HCT116 (cell line): ENCODE measurements at regions not wholly inside any gene's neighbourhood (a gene's known extent, or its start where the extent isn't known, plus 50 kb on each side); places are given as distances from the start of the nearest gene placed in this dataset.

Experiments used
- ATAC-seq: fragments of 200-7000 bp; cut with Tn5 transposase; 2 replicates; pipeline ENCODE4 v1.9.1; 2020; ENCODE audit warnings: mild to moderate bottlenecking, moderate library complexity
- BruUV-seq: library from RNA; stranded (reverse); fragments of 400-500 nt; replicated peaks from 2 replicates; lab custom pipeline; 2021; lab: Mats Ljungman, UMichigan
- CTCF ChIA-PET: fragments of 300-600 bp; sonication (Branson Sonifier 250); formaldehyde crosslinking; loops from one replicate; lab custom pipeline; 2021; ENCODE audit warnings: antibody characterized with exemption; lab: Charles Lee
- POLR2A ChIA-PET: fragments of 300-600, 350-600 bp; sonication (Branson Sonifier 250); formaldehyde crosslinking; loops from one replicate; lab custom pipeline; 2021; ENCODE audit warnings: antibody characterized with exemption; lab: Charles Lee
- RAD21 ChIA-PET, 2 experiments: fragments of 300-600 bp; sonication (Branson Sonifier 250); formaldehyde crosslinking; loops; one replicate each; lab custom pipeline; 2023; ENCODE audit warnings: low total read pairs in 2 of 2; ENCODE audit not compliant: uncharacterized antibody in 2 of 2, unreplicated experiment in 2 of 2, low non-redundant PET in 1 of 2; lab: Charles Lee
- DNase-seq: peaks from one replicate; pipeline ENCODE4 v3.0.0-alpha.2; 2010; ENCODE audit warnings: low read depth, low spot score
- H2AFZ ChIP-seq: fragments of 200-600 bp; shearing (Covaris generic), sonication (generic); 2 replicates; pipeline ENCODE4 v1.6.1; 2017; ENCODE audit warnings: low read depth, mixed run types, mixed read lengths, antibody characterized with exemption, low read length; ENCODE audit not compliant: poor library complexity, severe bottlenecking
- H3K27ac ChIP-seq: 2 replicates; pipeline ENCODE4 v1.5.1; 2012; ENCODE audit warnings: low read depth, low read length
- H3K27me3 ChIP-seq: fragments of 200-600 bp; sonication (generic); 2 replicates; pipeline ENCODE4 v1.6.1; 2016; ENCODE audit warnings: mixed run types, low read length, mixed read lengths; ENCODE audit not compliant: insufficient read depth
- H3K36me3 ChIP-seq, 2 experiments: fragments of 200-500 bp in 1 of 2; fragments of 200-600 bp in 1 of 2; sonication (Bioruptor generic) in 1 of 2; sonication (generic) in 1 of 2; 2 replicates each; pipeline versions ENCODE4 v1.5.1 to v1.6.1; 2014 to 2016; ENCODE audit warnings: low read length in 2 of 2, inconsistent platforms in 1 of 2, mixed read lengths in 1 of 2, mixed run types in 1 of 2; ENCODE audit not compliant: insufficient read depth in 2 of 2, control insufficient read depth in 1 of 2
- H3K4me1 ChIP-seq, 2 experiments: fragments of 200-600 bp in 1 of 2; sonication (generic) in 1 of 2; 2 replicates each; pipeline versions ENCODE4 v1.5.1 to v1.6.1; 2012 to 2017; ENCODE audit warnings: low read length in 2 of 2, inconsistent platforms in 1 of 2, mild to moderate bottlenecking in 1 of 2, mixed read lengths in 1 of 2, mixed run types in 1 of 2, moderate library complexity in 1 of 2; ENCODE audit not compliant: insufficient read depth in 2 of 2, control insufficient read depth in 1 of 2
- H3K4me2 ChIP-seq: fragments of 200-600 bp; sonication (generic); 2 replicates; pipeline ENCODE4 v1.6.1; 2017; ENCODE audit warnings: mixed run types, low read length, mixed read lengths
- H3K4me3 ChIP-seq, 2 experiments: fragments of 200-600 bp in 1 of 2; sonication (generic) in 1 of 2; replicated peaks in 1 of 2; 2 replicates each; pipeline ENCODE4 v1.5.1; 2011 to 2016; ENCODE audit warnings: low read length in 2 of 2, control low read depth in 1 of 2, low read depth in 1 of 2, mild to moderate bottlenecking in 1 of 2, mixed read lengths in 1 of 2, mixed run types in 1 of 2
- H3K79me2 ChIP-seq: fragments of 200-600 bp; sonication (generic); 2 replicates; pipeline ENCODE4 v1.6.1; 2017; ENCODE audit warnings: mild to moderate bottlenecking, mixed run types, low read length, moderate library complexity, mixed read lengths; ENCODE audit not compliant: insufficient read depth
- H3K9ac ChIP-seq: fragments of 200-600 bp; sonication (generic); 2 replicates; pipeline ENCODE4 v1.6.1; 2016; ENCODE audit warnings: low read length, mixed read lengths
- H3K9me2 ChIP-seq: fragments of 200-600 bp; sonication (generic), shearing (Covaris generic); 2 replicates; pipeline ENCODE4 v1.6.1; 2017; ENCODE audit warnings: mixed run types, mild to moderate bottlenecking, moderate library complexity; ENCODE audit not compliant: insufficient read depth
- H3K9me3 ChIP-seq, 2 experiments: fragments of 200-500 bp in 1 of 2; fragments of 200-600 bp in 1 of 2; sonication (Bioruptor generic) in 1 of 2; sonication (generic) in 1 of 2; 2 replicates each; pipeline ENCODE4 v1.6.1; 2014 to 2017; ENCODE audit warnings: low read length in 2 of 2, mixed read lengths in 2 of 2, inconsistent platforms in 1 of 2, low read depth in 1 of 2, mild to moderate bottlenecking in 1 of 2, mixed run types in 1 of 2, moderate library complexity in 1 of 2; ENCODE audit not compliant: control insufficient read depth in 1 of 2, insufficient read depth in 1 of 2
- H4K20me1 ChIP-seq: fragments of 200-600 bp; sonication (generic), shearing (Covaris generic); 2 replicates; pipeline ENCODE4 v1.6.1; 2017; ENCODE audit warnings: mixed run types, mild to moderate bottlenecking, moderate library complexity; ENCODE audit not compliant: insufficient read depth
- CBX3 ChIP-seq: IDR thresholded peaks from 2 replicates; pipeline ENCODE4 v1.6.1; 2012; ENCODE audit warnings: low read depth
- CEBPB ChIP-seq: IDR thresholded peaks from 2 replicates; pipeline ENCODE4 v1.6.1; 2012; ENCODE audit warnings: low read depth
- CTCF ChIP-seq, 3 experiments: fragments of 200-600 bp in 1 of 3; sonication (generic) in 1 of 3; IDR thresholded peaks in 2 of 3; conservative IDR thresholded peaks in 1 of 3; 2 replicates each; pipeline ENCODE4 v1.5.1; 2012 to 2017; ENCODE audit warnings: low read depth in 2 of 3, low read length in 2 of 3, antibody characterized with exemption in 1 of 3, borderline replicate concordance in 1 of 3, control low read depth in 1 of 3, mild to moderate bottlenecking in 1 of 3, mixed read lengths in 1 of 3, mixed run types in 1 of 3, moderate library complexity in 1 of 3; ENCODE audit not compliant: insufficient read depth in 1 of 3
- EZH2 ChIP-seq: fragments of 200-600 bp; sonication (generic); IDR thresholded peaks from 2 replicates; pipeline ENCODE4 v1.6.1; 2017; ENCODE audit warnings: antibody characterized with exemption, mixed run types
- RAD21 ChIP-seq: IDR thresholded peaks from 2 replicates; pipeline ENCODE4 v1.6.1; 2012; ENCODE audit warnings: low read depth, mild to moderate bottlenecking
- REST ChIP-seq: IDR thresholded peaks from 2 replicates; pipeline ENCODE4 v1.6.1; 2012; ENCODE audit warnings: low read depth
- YY1 ChIP-seq: IDR thresholded peaks from 2 replicates; pipeline ENCODE4 v1.6.1; 2011; ENCODE audit warnings: low read length, low read depth, moderate library complexity, mild to moderate bottlenecking; ENCODE audit not compliant: insufficient replicate concordance; ENCODE audit errors: extremely low read depth
- ZFX ChIP-seq: fragments of 450-650 bp; IDR thresholded peaks from 2 replicates; pipeline ENCODE4 v1.6.1; 2017
- ZNF274 ChIP-seq: fragments of 200-500 bp; sonication (Bioruptor generic); IDR thresholded peaks from 2 replicates; pipeline ENCODE4 v1.6.1; 2014; ENCODE audit warnings: mild to moderate bottlenecking, low read depth, low read length, inconsistent platforms
- intact Hi-C: fragments of 100-400 bp; cut with micrococcal nuclease; formaldehyde crosslinking; loops from 2 replicates; pipeline ENCODE4 v1.10.0; 2022

GRCh38 chrX:78603908-78604307, 55.2 kb downstream of the RTL3 start:
- Histone ChIP-seq H3K4me1 (no peaks in the 10 kb centered on the region), H4K20me1 (no peaks in the 10 kb centered on the region), H3K9ac (no peak overlapping the region), H3K27me3 (no peaks in the 10 kb centered on the region), H3K9me3 (no peaks in the 10 kb centered on the region), H3K36me3 (no peaks in the 10 kb centered on the region), H3K4me2 (no peak overlapping the region), H2AFZ (no peak overlapping the region), H3K79me2 (no peaks in the 10 kb centered on the region), H3K4me3 (no peak overlapping the region), H3K27ac (no peak overlapping the region), H3K9me2 (no peaks in the 10 kb centered on the region)
- BruUV-seq, result no TSS peak
- DNase-seq, result no peak
- intact Hi-C loops, result no loop called here
- TF ChIP-seq CTCF (IDR thresholded peaks at IDR 0.05 in 2 of 3, conservative IDR thresholded peaks at IDR 0.05 in 1 of 3; ENCODE audit: borderline replicate concordance in 1 of 3, insufficient read depth in 1 of 3, low read depth in 2 of 3, low read length in 2 of 3), result no peak
- TF ChIP-seq EZH2, result no peak
- TF ChIP-seq ZNF274, result no peak
- TF ChIP-seq REST, result no peak
- TF ChIP-seq CEBPB, result no peak
- TF ChIP-seq RAD21, result no peak
- TF ChIP-seq ZFX, result no peak
- no peak for TF ChIP-seq CBX3
- TF ChIP-seq YY1, result no peak
- ChIA-PET CTCF (no interaction called here), POLR2A (no interaction called here), RAD21 (no interaction called here)
- no peak for ATAC-seq
